NCI-H1436 (cell line): ENCODE measurements at regions not wholly inside any gene's neighbourhood (a gene's known extent, or its start where the extent isn't known, plus 50 kb on each side); places are given as distances from the start of the nearest gene placed in this dataset.

Experiments used
- DNase-seq: peaks from one replicate; lab custom pipeline; 2025; lab: John Stamatoyannopoulos, UW

DNA sequence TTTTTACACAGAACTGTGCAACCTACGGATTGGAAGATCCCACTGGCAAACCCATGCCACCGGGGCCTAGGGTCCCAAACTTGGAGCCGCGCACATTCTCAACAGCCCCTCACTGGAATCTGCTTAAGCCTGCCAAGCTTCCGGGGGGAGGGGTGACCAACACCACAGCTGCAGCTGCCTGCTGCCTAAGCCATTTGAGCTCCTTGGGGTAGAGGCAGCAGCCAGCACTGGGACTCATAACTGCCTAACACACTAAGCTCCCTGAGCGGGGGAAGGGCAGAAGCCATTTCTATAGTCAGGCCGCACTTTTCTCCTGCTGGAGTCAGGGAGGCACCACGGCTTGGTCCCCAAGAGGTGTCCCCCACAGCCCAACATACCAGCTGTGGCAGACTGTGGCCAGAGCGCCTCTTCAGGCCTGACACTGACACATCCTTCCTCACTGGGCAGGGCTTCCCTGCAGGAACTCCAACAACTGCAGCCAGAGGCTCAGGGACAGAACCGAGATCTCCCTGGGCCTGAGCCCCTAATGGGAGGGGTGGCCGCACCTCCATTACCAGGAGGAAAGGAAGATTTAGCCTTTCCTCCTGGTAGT, 270.3 kb upstream of the ECI2 start:
- DNase-seq: no peak

DNA sequence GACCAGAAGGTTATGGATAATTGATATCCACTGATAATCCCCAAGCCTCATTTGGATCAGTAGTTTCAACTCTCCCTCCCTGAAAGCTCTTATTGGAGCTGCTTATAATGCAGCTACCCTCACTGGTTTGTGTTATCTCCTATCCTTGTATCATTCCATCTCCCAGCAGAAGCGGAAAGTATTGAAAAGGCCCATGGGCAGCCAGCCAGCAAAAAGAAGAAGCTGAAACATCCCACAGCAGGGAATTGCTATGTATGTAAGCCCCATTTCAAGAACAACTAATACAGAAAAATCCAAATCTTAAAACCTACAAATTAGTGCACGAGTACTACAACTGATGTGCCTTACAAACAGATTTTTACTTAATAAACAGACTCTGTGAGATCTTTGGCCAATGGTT, 269.0 kb upstream of the ECI2 start:
- DNase-seq: no peak

DNA sequence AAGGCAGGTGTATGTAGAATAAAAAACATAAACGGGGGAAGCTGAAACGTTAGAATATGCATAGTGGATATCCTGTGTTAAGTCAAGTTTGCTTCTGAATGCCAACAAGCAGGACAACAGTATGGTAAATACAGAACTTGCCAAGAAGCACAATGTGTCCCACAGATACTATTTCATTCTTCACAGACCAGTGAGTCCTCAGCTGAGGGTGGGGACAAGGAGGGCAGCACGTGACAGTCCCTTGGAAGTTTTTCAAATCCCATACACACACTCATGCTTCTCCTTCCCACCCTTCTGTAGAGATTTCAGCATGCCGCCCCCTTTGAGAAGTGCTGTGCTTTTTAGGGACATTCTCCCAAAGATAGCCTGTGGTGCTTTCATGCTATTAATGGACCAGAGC, 268.5 kb upstream of the ECI2 start:
- DNase-seq: no peak

DNA sequence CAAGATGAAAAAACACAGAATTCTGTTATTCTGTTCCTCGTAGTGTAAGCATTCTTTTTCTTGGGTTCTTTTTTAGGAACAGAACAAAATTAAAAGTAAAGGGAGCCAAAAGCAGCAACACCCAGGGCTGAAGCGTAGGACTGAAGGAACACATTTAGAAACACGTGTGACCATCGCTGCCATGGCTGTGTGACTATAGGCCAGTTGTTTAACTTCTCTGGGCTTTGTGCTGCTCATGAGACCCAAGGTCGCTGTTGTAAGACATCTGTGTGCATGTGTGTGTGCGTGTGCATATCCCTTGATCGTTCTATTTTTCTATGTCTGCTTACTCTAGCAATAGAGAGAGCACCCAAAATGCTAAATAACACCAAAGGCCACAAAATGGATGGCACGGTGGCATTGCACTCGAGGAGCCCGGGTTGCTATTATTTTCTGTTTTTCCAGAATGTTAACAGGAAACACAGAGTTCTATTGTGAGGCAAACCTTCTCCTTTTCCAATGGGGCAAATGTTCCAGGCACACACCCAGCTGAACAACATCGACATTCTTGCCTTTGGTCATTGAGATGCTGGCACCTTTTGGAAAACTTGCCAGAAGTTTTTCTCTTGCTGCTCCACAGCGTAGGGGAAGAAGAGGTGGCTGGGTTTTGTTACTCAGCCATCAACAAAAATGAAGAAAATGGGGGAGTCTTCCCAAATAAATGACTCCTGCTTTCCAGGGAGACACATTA, 267.8 kb upstream of the ECI2 start:
- DNase-seq: no peak

DNA sequence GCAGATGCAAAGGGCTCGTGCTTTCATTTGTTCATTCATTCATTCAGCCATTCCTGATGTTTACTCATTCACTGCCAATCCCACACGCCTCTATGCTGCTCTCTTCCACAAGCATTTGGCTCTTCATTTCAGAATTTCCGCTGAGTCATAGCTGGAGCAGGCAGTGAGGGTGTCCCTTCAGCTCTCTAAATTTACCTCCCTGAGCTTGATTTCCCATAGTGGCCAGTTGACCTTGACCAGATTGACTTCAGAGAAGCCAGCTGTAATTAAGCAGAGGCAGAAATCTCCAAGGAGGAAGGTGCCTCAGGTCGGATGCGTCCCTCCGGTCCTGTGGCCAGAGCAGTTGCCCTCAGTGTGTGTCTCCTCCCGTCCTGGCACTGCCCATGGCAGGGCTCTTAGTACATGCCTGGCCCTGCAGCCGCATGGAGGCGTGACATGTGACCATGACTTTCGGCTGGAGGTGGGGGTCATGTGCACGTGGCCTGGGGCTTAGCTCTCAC, 267.2 kb upstream of the ECI2 start:
- DNase-seq: no peak

DNA sequence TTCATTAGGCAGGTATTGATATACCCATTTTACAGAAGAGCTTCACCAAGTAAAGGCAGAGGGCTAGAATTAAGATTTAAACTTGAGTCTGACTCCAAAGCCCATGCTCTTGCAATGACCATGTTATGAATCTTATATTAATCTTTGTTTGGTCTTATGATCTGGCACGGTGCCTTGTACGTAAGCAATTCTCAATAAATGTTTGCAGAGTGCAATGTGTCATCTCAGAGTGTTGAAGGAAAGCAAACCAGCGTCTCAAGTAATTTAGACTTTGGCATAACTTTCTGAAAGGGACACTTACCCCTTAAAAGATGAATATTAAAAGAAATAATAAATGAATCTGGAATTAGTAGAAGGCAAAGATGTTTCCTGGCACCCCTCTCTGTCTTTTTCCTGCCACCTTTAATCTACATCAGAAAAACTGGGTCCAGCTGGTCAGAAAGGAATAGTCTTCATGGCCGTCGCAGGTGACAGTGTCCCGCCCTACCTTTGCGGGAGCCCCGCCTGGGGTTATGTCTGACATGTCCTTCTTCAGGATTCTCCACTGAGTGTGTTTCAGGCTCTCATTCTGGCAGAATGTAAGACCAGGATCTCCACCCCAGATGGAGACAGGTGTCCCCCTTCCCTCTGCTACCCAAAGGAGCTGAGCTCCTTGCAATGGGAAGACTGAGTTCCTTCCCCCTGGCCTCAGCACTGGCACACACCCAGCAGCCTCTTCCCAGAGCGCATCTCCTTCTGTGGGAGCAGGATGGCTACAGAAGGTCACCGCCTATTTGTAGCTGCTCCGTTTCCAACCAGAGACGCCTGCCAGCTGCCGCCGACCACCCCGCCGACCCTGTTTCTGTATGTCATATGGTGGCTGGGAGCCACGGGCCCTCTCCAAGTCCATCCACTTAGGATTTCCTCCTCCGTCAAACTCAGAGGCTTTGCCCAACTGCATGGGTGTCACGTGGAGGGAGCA, 266.3 kb upstream of the ECI2 start:
- DNase-seq: no peak

DNA sequence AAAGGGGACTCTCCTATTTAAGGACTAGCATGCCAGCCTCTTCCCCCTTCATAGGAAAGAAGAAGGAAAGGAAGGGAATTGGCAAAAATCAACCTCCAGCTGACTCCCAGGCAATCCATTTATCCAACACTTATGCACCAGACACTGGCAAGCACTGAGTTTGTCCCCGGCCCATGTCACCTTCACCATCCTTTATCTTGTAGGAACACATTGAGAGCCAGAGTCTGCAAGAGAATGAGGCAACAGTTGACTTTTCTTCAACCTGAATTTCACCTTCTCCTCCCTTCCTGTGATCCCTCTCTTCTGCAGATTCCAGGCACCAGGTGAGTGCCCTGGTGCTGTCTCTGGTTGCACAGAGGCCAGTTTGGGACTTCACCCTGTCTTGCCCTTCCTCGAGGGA, 264.3 kb upstream of the ECI2 start:
- DNase-seq: no peak

DNA sequence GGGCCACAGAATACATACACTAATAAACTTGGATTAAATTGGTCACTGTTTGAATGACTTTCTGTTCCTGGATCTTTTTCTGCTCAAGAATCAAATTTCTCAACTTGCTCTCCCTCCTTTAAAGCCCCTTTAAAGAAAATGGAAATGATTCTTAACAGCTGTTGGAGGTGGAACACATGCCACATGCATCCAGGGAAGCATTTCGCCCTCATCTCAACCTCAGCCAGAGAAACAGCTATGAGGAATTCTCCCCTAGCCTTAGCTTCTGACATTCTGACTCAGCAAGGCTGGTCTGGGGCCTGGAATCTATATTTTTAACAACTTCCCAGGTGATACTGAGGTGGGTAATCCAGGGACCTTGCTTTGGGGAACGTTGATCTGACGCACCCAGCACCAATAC, 263.4 kb upstream of the ECI2 start:
- DNase-seq: no peak

DNA sequence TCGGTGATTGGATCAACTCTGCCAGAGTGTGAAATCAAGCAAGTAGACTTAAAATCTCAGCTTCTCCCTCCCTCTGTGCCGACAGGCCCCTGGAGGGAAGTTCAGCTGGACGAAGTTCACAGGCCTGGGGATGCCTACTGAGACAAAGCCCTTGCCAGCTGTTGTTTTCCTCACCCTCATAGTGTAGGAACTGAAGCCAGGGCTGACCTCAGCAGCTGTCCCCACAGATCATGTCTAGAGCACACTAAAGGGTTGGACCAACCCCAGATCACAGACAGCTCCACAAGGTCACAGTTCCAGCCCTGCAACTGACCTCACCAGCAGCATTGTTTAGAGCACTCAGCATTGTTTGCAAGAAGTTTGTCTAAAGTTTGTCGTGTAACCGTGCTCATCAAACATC, 261.9 kb upstream of the ECI2 start:
- DNase-seq: no peak

DNA sequence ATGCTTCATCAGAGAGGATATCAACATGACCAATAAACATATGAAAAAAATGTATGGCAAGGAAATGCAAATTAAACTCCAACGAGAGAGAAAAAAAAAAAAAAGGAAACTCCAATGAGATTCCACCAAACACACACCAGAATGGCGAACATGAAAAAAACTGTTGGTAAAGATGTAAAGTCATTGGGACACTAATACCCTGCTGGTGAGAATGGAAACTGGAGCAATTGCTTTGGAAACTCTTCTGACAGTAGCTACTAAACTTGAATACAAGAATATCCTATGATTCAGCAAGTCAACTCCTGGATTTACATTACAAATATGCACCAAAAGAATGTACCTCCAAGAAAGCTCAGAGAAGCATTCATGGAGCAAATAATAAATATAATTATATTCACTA, 260.7 kb upstream of the ECI2 start:
- no peak for DNase-seq

DNA sequence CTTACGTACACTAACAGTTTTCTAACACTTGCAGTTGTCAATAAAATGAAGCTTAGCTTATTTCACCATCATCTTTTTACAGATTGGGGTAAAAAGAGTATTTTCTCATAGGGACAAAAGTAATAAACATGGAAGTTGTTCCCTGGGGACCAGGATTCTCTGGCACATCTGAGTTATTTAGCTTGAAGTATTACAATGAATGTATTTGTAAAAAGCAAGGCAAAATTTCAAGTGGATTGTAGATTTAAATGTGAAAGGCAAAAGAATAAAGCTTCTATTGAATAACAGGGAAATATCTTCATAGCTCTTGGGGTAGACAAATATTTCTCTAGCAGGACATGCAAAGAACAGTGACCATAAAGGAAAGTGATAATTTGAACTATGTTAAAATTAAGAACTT, 260.0 kb upstream of the ECI2 start:
- DNase-seq: no peak

DNA sequence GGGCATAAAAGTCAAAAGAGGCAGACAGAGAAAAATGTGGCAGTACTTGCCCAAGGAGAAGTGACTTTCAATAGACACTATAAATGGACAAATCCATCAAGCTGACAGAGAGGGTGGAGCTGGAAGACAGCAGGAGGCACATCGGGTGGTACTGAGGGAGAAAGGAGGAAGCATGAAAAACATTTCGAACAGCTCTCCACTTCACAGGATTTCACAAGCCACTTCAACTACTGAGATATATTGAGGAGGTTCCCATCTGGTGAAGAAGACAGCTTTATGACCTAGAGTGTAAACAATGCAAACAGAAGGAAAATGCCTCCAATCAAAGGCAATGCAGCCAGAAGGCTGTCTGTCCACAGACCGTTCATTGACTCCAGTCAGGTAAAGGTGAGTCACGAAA, 259.4 kb upstream of the ECI2 start:
- no peak for DNase-seq

DNA sequence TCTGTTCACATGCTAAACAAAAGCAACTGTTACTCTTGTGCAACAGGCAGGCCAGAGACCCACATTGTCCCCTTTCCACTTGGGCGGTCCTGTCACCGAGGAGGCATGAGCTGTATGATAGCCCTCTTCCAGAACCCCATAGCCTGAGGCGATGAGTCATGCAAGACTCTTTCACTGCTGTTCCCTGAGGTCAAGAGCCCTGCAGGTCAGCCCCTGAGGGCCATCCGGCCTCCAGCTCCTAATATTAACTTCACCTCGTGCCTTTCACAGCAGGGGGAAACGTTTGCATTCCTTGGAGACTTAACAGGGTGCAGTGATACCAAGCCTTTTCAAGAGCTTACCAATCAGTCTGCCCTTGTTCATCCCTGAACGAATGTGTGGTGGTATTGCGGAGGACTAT, 253.3 kb upstream of the ECI2 start:
- no peak for DNase-seq

DNA sequence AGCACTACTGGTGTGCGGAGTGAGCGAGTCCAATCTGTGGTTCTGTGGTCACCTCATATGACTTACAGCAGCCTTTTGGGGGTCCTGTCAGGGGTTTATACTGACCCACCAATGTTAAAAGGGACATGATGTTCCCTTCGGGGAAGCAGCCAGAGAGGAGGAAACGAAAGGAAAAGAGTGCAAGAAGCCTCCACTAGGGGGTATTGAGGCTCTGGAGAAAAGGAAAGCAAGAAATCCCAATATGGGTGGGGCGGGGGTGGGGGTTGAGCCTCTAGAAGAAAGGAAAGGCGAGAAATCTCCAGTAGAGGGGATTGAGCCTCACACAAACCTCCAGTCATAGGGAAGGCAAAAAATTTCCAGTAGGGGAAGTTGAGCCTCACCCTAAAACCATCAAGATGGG, 249.3 kb upstream of the ECI2 start:
- DNase-seq: no peak

DNA sequence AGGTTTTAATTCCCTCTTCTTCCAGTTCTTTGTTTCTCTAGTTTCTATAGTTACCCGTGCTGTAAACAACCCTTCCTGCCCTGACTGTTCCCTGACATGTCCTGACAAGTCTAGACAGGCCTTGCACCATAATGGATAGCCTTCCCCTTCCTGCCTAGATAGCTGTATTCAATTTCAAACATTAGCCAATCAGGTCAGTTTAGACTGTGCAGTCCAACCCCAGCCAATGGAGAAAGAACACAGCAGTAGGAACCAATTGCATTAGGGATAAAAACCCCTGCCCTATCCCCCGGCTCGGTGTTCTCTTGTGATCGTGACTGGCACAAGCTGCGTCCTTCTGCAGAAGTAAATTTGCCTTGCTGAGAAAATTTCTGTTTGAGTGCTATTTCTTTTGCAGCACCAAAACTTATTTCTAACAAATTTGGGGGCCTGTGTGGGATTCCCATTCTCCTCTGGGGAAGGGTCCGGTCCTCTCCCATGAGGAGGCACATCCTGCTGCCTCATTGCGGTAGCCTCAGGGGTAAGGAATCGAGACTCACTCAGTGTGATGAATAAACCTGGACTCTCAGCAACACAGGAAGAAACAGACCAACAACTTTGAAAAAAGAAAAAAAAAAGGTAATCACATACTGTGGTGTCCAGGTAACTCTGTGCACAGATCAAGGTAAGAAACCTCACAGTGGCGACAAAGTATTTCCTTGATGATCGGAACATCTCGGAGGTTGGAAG, 248.7 kb upstream of the ECI2 start:
- no peak for DNase-seq

DNA sequence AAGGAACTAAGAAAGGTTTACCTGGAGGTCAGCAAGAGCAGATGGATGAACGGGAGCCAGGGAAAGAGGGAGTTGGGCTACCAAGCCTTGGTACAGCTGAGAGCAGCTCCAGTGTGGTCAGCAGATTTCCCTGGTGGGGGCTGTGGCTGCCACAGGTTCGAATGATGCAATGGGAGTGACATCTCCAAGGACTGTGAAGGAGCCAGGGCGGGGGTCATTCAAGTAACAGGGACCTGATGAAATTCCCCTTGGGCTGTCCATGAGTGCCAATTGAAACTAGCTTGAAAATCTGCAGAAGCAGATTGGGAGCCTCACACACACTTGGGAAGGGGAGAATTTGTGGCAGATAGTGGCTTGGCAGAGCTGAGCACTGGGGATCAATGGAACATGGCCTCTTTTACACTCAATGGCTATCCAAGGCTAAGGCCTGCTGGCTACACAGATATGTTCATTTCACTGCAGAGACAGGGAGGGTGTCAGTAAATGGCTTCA, 247.0 kb upstream of the ECI2 start:
- no peak for DNase-seq

DNA sequence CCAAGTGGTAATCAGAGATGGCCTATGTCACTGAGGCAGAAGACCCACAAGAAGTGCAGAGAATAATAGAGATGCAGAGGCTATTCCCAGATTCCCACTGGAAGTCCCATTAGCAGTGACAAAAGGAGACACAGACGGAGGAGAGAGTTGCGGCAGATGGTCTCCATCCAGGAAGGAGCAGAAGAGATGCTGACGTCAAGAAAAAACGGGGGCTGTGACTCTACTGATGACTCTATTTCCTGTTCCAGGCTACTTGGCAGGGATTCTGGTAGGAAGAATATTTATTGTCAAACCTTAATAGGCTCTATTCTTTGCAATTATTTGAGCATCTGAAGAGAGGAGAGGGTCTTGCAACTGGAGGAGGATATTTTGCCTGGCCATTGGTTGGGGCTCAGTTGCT, 246.0 kb upstream of the ECI2 start:
- DNase-seq: no peak

DNA sequence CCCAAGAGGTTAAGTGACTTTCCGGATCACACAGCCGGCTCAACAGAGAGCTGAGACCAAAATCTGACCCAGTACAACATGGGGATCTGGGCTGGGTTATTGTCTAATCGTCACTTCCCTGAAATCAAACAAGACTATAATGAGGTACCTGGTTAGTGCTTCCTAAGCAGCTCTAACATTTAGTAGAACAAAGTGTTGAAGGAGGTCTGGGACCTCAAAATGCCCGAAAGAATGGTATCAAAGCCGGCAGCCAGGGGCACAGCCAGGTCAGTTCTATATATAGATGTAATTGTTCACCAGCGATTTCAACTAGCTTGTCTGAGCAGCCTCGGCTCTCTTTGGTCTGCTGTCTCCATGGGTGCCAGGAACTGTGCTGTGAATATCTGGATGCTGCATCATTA, 245.5 kb upstream of the ECI2 start:
- DNase-seq: no peak

DNA sequence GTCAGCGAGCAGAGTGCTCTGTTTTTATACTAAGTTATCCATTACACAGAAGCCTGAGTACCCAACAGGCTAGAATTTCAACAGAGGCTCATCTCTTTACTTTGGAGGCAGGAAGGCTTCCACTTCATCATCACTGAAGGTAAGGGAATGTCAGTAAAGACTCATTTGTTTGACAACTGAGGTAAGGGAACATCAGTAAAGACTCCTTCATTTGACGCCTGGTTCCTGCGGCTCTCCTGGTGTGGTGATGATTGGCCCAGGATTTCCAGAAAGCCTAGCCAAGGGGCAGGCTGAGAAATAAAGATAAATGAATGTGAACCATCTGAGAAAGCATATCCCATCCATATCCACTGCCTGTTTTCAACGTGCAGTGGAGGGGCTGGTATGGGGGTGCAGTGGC, 244.6 kb upstream of the ECI2 start:
- no peak for DNase-seq

DNA sequence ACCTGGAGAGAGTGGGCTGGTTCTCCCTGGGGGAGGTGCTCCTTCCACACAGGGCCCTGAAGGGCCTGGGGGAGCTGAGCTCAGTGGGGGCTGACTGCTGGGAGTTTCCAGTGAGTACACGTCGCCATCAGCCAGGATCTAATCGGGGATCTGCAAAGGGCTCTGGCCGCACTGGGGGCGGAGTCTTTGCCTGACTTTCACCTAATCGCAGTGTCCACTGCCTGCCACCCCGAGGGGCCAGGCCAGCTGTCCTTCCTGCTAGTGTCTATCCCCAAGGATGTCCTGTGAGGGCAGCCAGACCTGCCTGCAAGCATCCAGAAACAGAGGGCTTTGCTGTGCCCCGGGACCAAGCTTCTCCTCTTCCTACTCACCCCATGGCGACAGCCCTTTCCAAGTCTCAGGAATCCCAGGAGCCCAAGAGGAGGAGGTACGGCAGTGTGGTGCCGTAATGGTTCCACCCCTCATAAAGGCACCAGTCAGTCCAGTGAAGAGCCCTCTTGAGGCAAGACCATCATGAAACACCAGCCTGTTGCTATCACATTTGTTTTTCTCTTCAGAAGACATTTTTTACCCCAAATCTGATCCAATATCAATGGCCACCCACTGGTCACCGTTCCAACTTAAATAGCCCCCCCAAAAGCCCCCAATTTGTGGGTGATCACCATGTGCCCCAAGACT, 243.1 kb upstream of the ECI2 start:
- no peak for DNase-seq

DNA sequence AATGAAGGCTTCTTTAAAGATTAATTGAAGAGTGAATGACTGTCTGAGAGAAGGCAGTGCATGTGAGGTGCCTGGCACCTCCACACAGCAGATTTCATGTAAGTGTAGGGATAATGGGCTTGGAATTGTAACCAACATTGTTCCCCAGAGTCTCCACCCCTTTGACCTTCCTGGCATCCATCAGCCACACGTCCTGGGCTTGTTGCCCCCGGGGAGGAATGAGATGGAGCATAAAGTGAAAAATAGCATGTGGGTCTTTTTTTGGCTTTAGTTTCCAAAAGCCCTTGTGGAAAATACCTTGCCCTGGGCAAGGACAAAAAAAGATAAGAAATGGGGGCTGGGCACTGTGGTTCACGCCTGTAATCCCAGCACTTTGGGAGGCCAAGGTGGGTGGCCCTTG, 242.2 kb upstream of the ECI2 start:
- DNase-seq: no peak

DNA sequence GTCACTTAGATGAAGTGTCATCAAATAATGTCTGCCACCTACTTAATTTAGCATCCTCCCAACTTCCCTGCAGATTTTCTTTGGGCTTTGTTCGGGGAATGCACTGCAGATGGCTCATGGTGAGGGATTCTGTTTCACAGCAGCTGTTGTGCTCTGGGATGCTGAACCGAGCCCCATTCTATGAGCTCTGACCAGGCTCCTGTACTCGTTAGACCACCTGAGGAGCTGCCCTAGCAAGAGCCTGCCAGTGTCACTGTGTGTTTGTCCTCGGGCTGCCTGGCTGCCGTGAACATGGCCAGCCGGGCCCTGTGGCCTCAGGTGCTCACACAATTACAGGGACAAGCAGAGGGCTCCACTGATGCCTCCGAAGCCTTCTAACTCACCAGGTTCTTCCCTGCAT, 238.8 kb upstream of the ECI2 start:
- DNase-seq: no peak
